ENCODE measurements at regions not wholly inside any gene's neighbourhood (a gene's known extent, or its start where the extent isn't known, plus 50 kb on each side); places are given as distances from the start of the nearest gene placed in this dataset.

DNA sequence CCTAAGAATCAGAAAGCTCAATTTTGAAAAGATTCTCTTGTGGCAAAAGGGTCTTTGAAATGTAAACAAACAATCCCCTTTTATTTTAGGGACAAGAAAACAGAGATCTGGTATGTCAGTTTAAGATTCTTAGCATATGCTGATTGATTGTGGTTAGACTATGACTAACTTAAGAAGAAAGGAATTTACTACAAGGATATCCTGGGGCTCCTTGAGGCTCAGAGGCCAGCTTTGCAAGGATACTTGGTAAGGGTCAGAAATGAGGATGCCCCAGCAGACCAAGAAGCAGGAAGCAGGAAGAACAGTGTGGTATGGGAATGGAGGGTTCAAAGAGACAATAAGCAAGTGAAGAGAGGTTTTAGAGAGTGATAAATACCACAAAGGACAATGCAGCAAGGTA is 474.6 kb downstream of the ETNK1 start:
- no peak overlapping the region for H2AK5ac ChIP-seq (ENCODE audit: low read depth, low read length)
- H2BK5ac ChIP-seq (ENCODE audit: low read depth, low read length, poor library complexity, severe bottlenecking), result no peak overlapping the region
- H2BK120ac ChIP-seq (ENCODE audit: low read depth, low read length), result no peak overlapping the region
- no peak overlapping the region for H3K9ac ChIP-seq (ENCODE audit: low read depth, low read length)
- no peak for DNase-seq
- no peak overlapping the region for H2AFZ ChIP-seq (replicated peaks; ENCODE audit: low read length, poor library complexity)
- H3K14ac ChIP-seq (replicated peaks; ENCODE audit: low read depth, low read length), result no peak overlapping the region
- no peak overlapping the region for H3K18ac ChIP-seq (ENCODE audit: low read depth, low read length)
- in situ Hi-C loops (cut with MboI; ENCODE audit: low sequenced_read_pairs), result no loop called here
- no TSS peak for BruUV-seq (replicated peaks)
- intact Hi-C loops (cut with micrococcal nuclease), result no loop called here
- no peak overlapping the region for H2BK15ac ChIP-seq (ENCODE audit: low read depth, low read length)
- H4K8ac ChIP-seq (ENCODE audit: low read depth in 2 of 2, low read length in 2 of 2), result no peak overlapping the region
- no peak overlapping the region for H3K56ac ChIP-seq (ENCODE audit: extremely low read depth, insufficient read depth, low read length)
- no peak overlapping the region for H3K4ac ChIP-seq (ENCODE audit: low read depth, low read length)
- no peak overlapping the region for H4K91ac ChIP-seq (ENCODE audit: insufficient read depth, low read depth, low read length)
- H3K36me3 ChIP-seq (ENCODE audit: control insufficient read depth, insufficient read depth, low read length), result no peaks in the 10 kb centered on the region
- POLR2A ChIA-PET (ENCODE audit: unreplicated experiment), result no interaction called here
- CTCF ChIA-PET, result interaction anchor here (0.6 kb wide), 1 partner anchor 29 kb away, joined by 3 read pairs; no protein-coding TSS in a partner anchor
- ATAC-seq (ENCODE audit: low read depth), result no peak
- no peaks in the 10 kb centered on the region for H3K9me3 ChIP-seq (ENCODE audit: control insufficient read depth, insufficient read depth, low read length)
- no peak overlapping the region for H3K4me3 ChIP-seq (ENCODE audit: insufficient read depth, low read depth, low read length)
- H2AK9ac ChIP-seq (replicated peaks; ENCODE audit: low read depth, low read length, poor library complexity), result no peak overlapping the region
- no peaks in the 10 kb centered on the region for H3K79me1 ChIP-seq (ENCODE audit: low read depth in 1 of 2, low read length in 2 of 2)
- H3K4me2 ChIP-seq (ENCODE audit: low read depth, low read length), result no peak overlapping the region
- no peak overlapping the region for H2BK20ac ChIP-seq (ENCODE audit: low read depth, low read length)
- H3K23ac ChIP-seq (ENCODE audit: low read depth, low read length), result no peak overlapping the region
- no peaks in the 10 kb centered on the region for H3K4me1 ChIP-seq (ENCODE audit: control insufficient read depth, insufficient read depth, low read length)
- H3K27me3 ChIP-seq (ENCODE audit: control insufficient read depth, insufficient read depth, low read length), result no peaks in the 10 kb centered on the region; the same call in 1 of the 2 replicates
- dilution Hi-C loops (cut with HindIII; ENCODE audit: low sequenced_read_pairs, unreplicated experiment), result no loop called here
- H3K9me1 ChIP-seq (ENCODE audit: insufficient read depth, low read length), result no peaks in the 10 kb centered on the region
- H4K5ac ChIP-seq (ENCODE audit: low read depth, low read length), result no peak overlapping the region
- H3K27ac ChIP-seq (ENCODE audit: insufficient read depth, low read length), result no peak overlapping the region
- TF ChIP-seq MAZ (IDR thresholded peaks at IDR 0.05; ENCODE audit: borderline replicate concordance, low read depth, low read length) (no peak), USF2 (IDR thresholded peaks at IDR 0.05; ENCODE audit: low read depth, low read length) (no peak), SMC3 (IDR thresholded peaks at IDR 0.05; ENCODE audit: low read depth, low read length) (no peak)
- no peaks in the 10 kb centered on the region for H4K20me1 ChIP-seq (ENCODE audit: insufficient read depth, low read length)
